ENCODE measurements at regions not wholly inside any gene's neighbourhood (a gene's known extent, or its start where the extent isn't known, plus 50 kb on each side); places are given as distances from the start of the nearest gene placed in this dataset.

DNA sequence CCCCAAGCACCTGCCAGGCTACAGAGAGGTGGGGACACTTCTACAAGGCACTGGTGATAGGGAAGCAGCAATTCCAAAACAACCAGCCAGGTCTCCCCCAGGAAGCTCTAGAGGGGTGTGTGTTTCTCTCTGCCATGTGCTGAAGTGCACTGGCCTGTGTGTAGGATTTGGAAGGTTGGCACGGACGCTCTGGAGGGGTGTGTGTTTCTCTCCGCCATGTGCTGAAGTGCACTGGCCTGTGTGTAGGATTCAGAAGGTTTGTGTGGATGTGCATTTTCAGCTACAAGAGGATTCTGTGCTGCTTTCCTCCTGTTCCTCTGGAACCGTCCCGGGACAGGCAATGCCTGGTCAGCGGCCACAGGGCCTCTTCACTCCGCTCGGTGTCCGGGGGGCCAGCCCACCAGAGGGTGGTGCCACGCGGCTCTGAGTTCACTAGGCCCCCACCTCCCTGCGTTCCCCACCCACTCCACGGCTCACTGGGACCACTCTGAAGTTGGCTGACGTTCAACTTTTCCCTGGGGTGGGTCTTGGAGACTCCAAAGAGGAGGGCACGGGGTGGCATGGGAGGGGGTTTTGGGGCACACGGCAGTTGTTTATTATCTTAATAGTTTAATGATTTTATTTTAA, 552.8 kb downstream of the BRD1 start:
- WGBS, 2 experiments (ENCODE audit: extremely low coverage in 2 of 2, insufficient read length in 1 of 2), result 70% methylated on average over 8 of the region's 16 CpGs; no CpG with 5 or more reads in 1 of the 2 experiments
- H2BK5ac ChIP-seq (ENCODE audit: low read depth, low read length, poor library complexity, severe bottlenecking), result no peak overlapping the region
- no peaks in the 10 kb centered on the region for H3K36me3 ChIP-seq (ENCODE audit: control insufficient read depth, insufficient read depth, low read length)
- BruUV-seq (replicated peaks), result no TSS peak
- no peaks in the 10 kb centered on the region for H3K27me3 ChIP-seq (ENCODE audit: control insufficient read depth, insufficient read depth, low read length)
- H3K14ac ChIP-seq (replicated peaks; ENCODE audit: low read depth, low read length), result no peak overlapping the region
- no peak overlapping the region for H2AK5ac ChIP-seq (ENCODE audit: low read depth, low read length)
- TF ChIP-seq BHLHE40 (IDR thresholded peaks at IDR 0.05; ENCODE audit: low read depth, low read length), result no peak
- no peak for TF ChIP-seq CHD1 (IDR thresholded peaks at IDR 0.05; ENCODE audit: low read depth, low read length)
- TF ChIP-seq, protein P1, sequence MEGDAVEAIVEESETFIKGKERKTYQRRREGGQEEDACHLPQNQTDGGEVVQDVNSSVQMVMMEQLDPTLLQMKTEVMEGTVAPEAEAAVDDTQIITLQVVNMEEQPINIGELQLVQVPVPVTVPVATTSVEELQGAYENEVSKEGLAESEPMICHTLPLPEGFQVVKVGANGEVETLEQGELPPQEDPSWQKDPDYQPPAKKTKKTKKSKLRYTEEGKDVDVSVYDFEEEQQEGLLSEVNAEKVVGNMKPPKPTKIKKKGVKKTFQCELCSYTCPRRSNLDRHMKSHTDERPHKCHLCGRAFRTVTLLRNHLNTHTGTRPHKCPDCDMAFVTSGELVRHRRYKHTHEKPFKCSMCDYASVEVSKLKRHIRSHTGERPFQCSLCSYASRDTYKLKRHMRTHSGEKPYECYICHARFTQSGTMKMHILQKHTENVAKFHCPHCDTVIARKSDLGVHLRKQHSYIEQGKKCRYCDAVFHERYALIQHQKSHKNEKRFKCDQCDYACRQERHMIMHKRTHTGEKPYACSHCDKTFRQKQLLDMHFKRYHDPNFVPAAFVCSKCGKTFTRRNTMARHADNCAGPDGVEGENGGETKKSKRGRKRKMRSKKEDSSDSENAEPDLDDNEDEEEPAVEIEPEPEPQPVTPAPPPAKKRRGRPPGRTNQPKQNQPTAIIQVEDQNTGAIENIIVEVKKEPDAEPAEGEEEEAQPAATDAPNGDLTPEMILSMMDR (conservative IDR thresholded peaks at IDR 0.05; ENCODE audit: low read depth, low read length), result no peak
- no peak for TF ChIP-seq RAD21 (IDR thresholded peaks at IDR 0.05; ENCODE audit: low read length)
- no peak for TF ChIP-seq RFX5 (IDR thresholded peaks at IDR 0.05; ENCODE audit: low read depth, low read length)
- no peak for TF ChIP-seq NFE2L2 (IDR thresholded peaks at IDR 0.05; ENCODE audit: low read depth, low read length)
- no peak for TF ChIP-seq MAFK (IDR thresholded peaks at IDR 0.05; ENCODE audit: low read depth, low read length)
- no peak for TF ChIP-seq CEBPB (IDR thresholded peaks at IDR 0.05; ENCODE audit: low read depth, low read length)
- no peak for TF ChIP-seq RCOR1 (IDR thresholded peaks at IDR 0.05; ENCODE audit: insufficient replicate concordance, low read length)
- no peak for TF ChIP-seq FOS (IDR thresholded peaks at IDR 0.05; ENCODE audit: low read depth, low read length)
- TF ChIP-seq POLR2A (IDR thresholded peaks at IDR 0.05; ENCODE audit: low read depth, low read length), result no peak
- no peak for TF ChIP-seq SMC3 (IDR thresholded peaks at IDR 0.05; ENCODE audit: low read depth, low read length)
- TF ChIP-seq MXI1 (IDR thresholded peaks at IDR 0.05; ENCODE audit: borderline replicate concordance, low read depth, low read length), result no peak
- no peak for TF ChIP-seq MAZ (IDR thresholded peaks at IDR 0.05; ENCODE audit: borderline replicate concordance, low read depth, low read length)
- TF ChIP-seq, protein P2, sequence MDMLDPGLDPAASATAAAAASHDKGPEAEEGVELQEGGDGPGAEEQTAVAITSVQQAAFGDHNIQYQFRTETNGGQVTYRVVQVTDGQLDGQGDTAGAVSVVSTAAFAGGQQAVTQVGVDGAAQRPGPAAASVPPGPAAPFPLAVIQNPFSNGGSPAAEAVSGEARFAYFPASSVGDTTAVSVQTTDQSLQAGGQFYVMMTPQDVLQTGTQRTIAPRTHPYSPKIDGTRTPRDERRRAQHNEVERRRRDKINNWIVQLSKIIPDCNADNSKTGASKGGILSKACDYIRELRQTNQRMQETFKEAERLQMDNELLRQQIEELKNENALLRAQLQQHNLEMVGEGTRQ (IDR thresholded peaks at IDR 0.05; ENCODE audit: low read depth, low read length), result no peak
- TF ChIP-seq, protein P3, sequence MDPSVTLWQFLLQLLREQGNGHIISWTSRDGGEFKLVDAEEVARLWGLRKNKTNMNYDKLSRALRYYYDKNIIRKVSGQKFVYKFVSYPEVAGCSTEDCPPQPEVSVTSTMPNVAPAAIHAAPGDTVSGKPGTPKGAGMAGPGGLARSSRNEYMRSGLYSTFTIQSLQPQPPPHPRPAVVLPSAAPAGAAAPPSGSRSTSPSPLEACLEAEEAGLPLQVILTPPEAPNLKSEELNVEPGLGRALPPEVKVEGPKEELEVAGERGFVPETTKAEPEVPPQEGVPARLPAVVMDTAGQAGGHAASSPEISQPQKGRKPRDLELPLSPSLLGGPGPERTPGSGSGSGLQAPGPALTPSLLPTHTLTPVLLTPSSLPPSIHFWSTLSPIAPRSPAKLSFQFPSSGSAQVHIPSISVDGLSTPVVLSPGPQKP (IDR thresholded peaks at IDR 0.05; ENCODE audit: borderline replicate concordance, low read depth, low read length), result no peak
- no peak overlapping the region for H2AK9ac ChIP-seq (replicated peaks; ENCODE audit: low read depth, low read length, poor library complexity)
- no peak overlapping the region for H4K5ac ChIP-seq (ENCODE audit: low read depth, low read length)
- no peaks in the 10 kb centered on the region for H3K4me1 ChIP-seq (ENCODE audit: control insufficient read depth, insufficient read depth, low read length)
- no peak overlapping the region for H4K8ac ChIP-seq (ENCODE audit: low read depth in 2 of 2, low read length in 2 of 2)
- H3K9me1 ChIP-seq (ENCODE audit: insufficient read depth, low read length), result no peaks in the 10 kb centered on the region
- ChIA-PET CTCF (no interaction called here), POLR2A (ENCODE audit: unreplicated experiment) (no interaction called here)
- dilution Hi-C loops (cut with HindIII; ENCODE audit: low sequenced_read_pairs, unreplicated experiment) (no loop called here), in situ Hi-C loops (cut with MboI; ENCODE audit: low sequenced_read_pairs) (no loop called here), intact Hi-C loops (cut with micrococcal nuclease) (no loop called here)
- no peak overlapping the region for H2BK120ac ChIP-seq (ENCODE audit: low read depth, low read length)
- H2AFZ ChIP-seq (replicated peaks; ENCODE audit: low read length, poor library complexity), result no peak overlapping the region
- no peak overlapping the region for H3K4me2 ChIP-seq (ENCODE audit: low read depth, low read length)
- H3K18ac ChIP-seq (ENCODE audit: low read depth, low read length), result no peak overlapping the region
- H3K79me1 ChIP-seq (ENCODE audit: low read depth in 1 of 2, low read length in 2 of 2), result no peaks in the 10 kb centered on the region
- H4K91ac ChIP-seq (ENCODE audit: insufficient read depth, low read depth, low read length), result no peak overlapping the region
- no peak overlapping the region for H3K4me3 ChIP-seq (ENCODE audit: insufficient read depth, low read depth, low read length)
- no peak overlapping the region for H2BK15ac ChIP-seq (ENCODE audit: low read depth, low read length)
- DNase-seq, result no peak
- H4K20me1 ChIP-seq (ENCODE audit: insufficient read depth, low read length), result no peaks in the 10 kb centered on the region
- H3K9ac ChIP-seq (ENCODE audit: low read depth, low read length), result no peak overlapping the region
- no peak overlapping the region for H3K23ac ChIP-seq (ENCODE audit: low read depth, low read length)
- peaks cover 36% of the 10 kb centered on the region for H3K9me3 ChIP-seq (ENCODE audit: control insufficient read depth, insufficient read depth, low read length)
- no peak overlapping the region for H3K4ac ChIP-seq (ENCODE audit: low read depth, low read length)
- H3K27ac ChIP-seq (ENCODE audit: insufficient read depth, low read length), result no peak overlapping the region
- H2BK20ac ChIP-seq (ENCODE audit: low read depth, low read length), result no peak overlapping the region
- ATAC-seq (ENCODE audit: low read depth), result no peak
- H3K56ac ChIP-seq (ENCODE audit: extremely low read depth, insufficient read depth, low read length), result no peak overlapping the region

Measured in IMR-90 (cell line).